ENCODE measurements at regions not wholly inside any gene's neighbourhood (a gene's known extent, or its start where the extent isn't known, plus 50 kb on each side); places are given as distances from the start of the nearest gene placed in this dataset.
A peak's percentile ranks its signal among the peaks of the same experiment; 100 is the strongest.

GRCh38 chr2:100214265-100214971, 72.0 kb upstream of the AFF3 start:
- Histone ChIP-seq H3K4me2 (ENCODE audit: low read depth, low read length) (peak overlapping the region; percentile 5; the same call in 1 of the 2 replicates), H3K36me3 (replicated peaks in 1 of 2; ENCODE audit: control insufficient read depth in 1 of 2, insufficient read depth in 2 of 2, low read length in 2 of 2) (no peaks in the 10 kb centered on the region), H2AFZ (ENCODE audit: low read length) (no peak overlapping the region), H3K4me3 (replicated peaks in 1 of 3; ENCODE audit: insufficient read depth in 1 of 3, low read depth in 2 of 3, low read length in 3 of 3) (no peak overlapping the region), H3K27ac (ENCODE audit: extremely low read length, insufficient read depth, low read length) (peak overlapping the region; percentile 46), H3K9ac (ENCODE audit: insufficient read depth, low read depth, low read length) (no peak overlapping the region), H3K9me3 (ENCODE audit: low read length) (no peaks in the 10 kb centered on the region), H3K79me2 (ENCODE audit: insufficient read depth, low read length) (no peaks in the 10 kb centered on the region), H3K4me1 (ENCODE audit: insufficient read depth, low read length) (peaks cover 17% of the 10 kb centered on the region), H4K20me1 (ENCODE audit: insufficient read depth, low read length) (no peaks in the 10 kb centered on the region), H3K27me3 (ENCODE audit: control insufficient read depth in 1 of 2, insufficient read depth in 2 of 2, low read length in 2 of 2) (peaks cover 0 to 1% of the 10 kb centered on the region in 2 experiments; a peak in 1 of 5 replicates)
- no TSS peak for BruUV-seq (replicated peaks)
- FAIRE-seq (peak; percentile 76), ATAC-seq (peak; percentile 94), DNase-seq (ENCODE audit: low spot score) (peak; percentile 66)
- intact Hi-C loops (cut with micrococcal nuclease; ENCODE audit: unreplicated experiment): no loop called here
- ChIA-PET CTCF (ENCODE audit: low intra/inter-chr PET ratio, low total read pairs) (no interaction called here), POLR2A (no interaction called here)
- 13% methylated on average over 9 of the region's 9 CpGs for WGBS (ENCODE audit: low lambda C conversion rate)
- in situ Hi-C loops (cut with HindIII; ENCODE audit: extremely low pct_ligation_motif_present, low pct_unique_long_range_greater_than_20kb): no loop called here
- TF ChIP-seq ZBTB44 (CRISPR knock-in tag; IDR thresholded peaks at IDR 0.05) (no peak), GRHL1 (CRISPR knock-in tag; conservative IDR thresholded peaks at IDR 0.05) (no peak), MED1 (CRISPR knock-in tag; IDR thresholded peaks at IDR 0.05) (0 out of 2 replicates have a peak, but pooled peaks have one; percentile 46), ESRRA (CRISPR knock-in tag; IDR thresholded peaks at IDR 0.05; ENCODE audit: low read depth) (peak; percentile 91), ZNF879 (CRISPR knock-in tag; IDR thresholded peaks at IDR 0.05) (no peak), WIZ (CRISPR knock-in tag; IDR thresholded peaks at IDR 0.05) (no peak), NCOR1 (IDR thresholded peaks at IDR 0.05; ENCODE audit: borderline replicate concordance, low read length) (peak; percentile 88), ZNF609 (CRISPR knock-in tag; IDR thresholded peaks at IDR 0.05; ENCODE audit: borderline replicate concordance) (0 out of 2 replicates have a peak, but pooled peaks have one; percentile 37), ZFX (CRISPR knock-in tag; IDR thresholded peaks at IDR 0.05; ENCODE audit: low read depth) (peak; percentile 29; the same call in 1 of the 2 replicates), ZNF512 (CRISPR knock-in tag; IDR thresholded peaks at IDR 0.05) (no peak)

All from HepG2 (cell line).